H1 (cell line): ENCODE measurements at regions not wholly inside any gene's neighbourhood (a gene's known extent, or its start where the extent isn't known, plus 50 kb on each side); places are given as distances from the start of the nearest gene placed in this dataset.

ENCODE experiments used
- ASH2L ChIP-seq: fragments of 200-600, 300-600 bp; sonication (generic); IDR thresholded peaks from one replicate; pipeline ENCODE4 v1.7.1; 2017; ENCODE audit warnings: low read length
- EZH2 ChIP-seq: fragments of 200-600 bp; sonication (generic); IDR thresholded peaks from 2 replicates; pipeline ENCODE4 v1.7.1; 2012; ENCODE audit warnings: low read depth, mild to moderate bottlenecking, moderate library complexity, low read length, inconsistent platforms; ENCODE audit not compliant: severe bottlenecking
- GABPA ChIP-seq: IDR thresholded peaks from 2 replicates; pipeline ENCODE4 v1.6.1; 2011; ENCODE audit warnings: mild to moderate bottlenecking, low read length, moderate library complexity, borderline replicate concordance; ENCODE audit not compliant: insufficient read depth
- JUN ChIP-seq: IDR thresholded peaks from 2 replicates; pipeline ENCODE4 v1.6.1; 2011; ENCODE audit warnings: low read depth, mild to moderate bottlenecking, improper control_type of control experiment, low read length
- KDM1A ChIP-seq: fragments of 200-600, 300-600 bp; sonication (generic); IDR thresholded peaks from 2 replicates; pipeline ENCODE4 v1.7.1; 2016; ENCODE audit warnings: mild to moderate bottlenecking, low read length, borderline replicate concordance

- TF ChIP-seq EZH2, result no peak
- TF ChIP-seq ASH2L, result no peak
- no peak for TF ChIP-seq JUN
- TF ChIP-seq GABPA, result no peak
- TF ChIP-seq KDM1A, result no peak
Measured at GRCh38 chr11:91660036-91660435, 564.6 kb upstream of the FAT3 start (continued).
